Spinal cord (tissue), 9 donors: ENCODE measurements at regions not wholly inside any gene's neighbourhood (a gene's known extent, or its start where the extent isn't known, plus 50 kb on each side); places are given as distances from the start of the nearest gene placed in this dataset.

Experiments
- DNase-seq, 6 donors: peaks; one replicate each; pipeline versions ENCODE4 v3.0.0 to v3.0.0-alpha.2; 2013 to 2015; ENCODE audit warnings: low spot score in 6 of 6, low read depth in 4 of 6
- H3K27ac ChIP-seq: one replicate; pipeline ENCODE4 v1.5.1; 2013; ENCODE audit warnings: low read depth, low read length, control low read depth
- H3K27me3 ChIP-seq: one replicate; pipeline ENCODE4 v1.6.1; 2013; ENCODE audit warnings: low read length; ENCODE audit not compliant: control insufficient read depth, insufficient read depth
- H3K36me3 ChIP-seq: one replicate; pipeline ENCODE4 v1.6.1; 2013; ENCODE audit warnings: low read length; ENCODE audit not compliant: control insufficient read depth, insufficient read depth
- H3K4me1 ChIP-seq: one replicate; pipeline ENCODE4 v1.6.1; 2013; ENCODE audit warnings: low read length; ENCODE audit not compliant: control insufficient read depth, insufficient read depth
- H3K4me3 ChIP-seq: one replicate; pipeline ENCODE4 v1.5.1; 2013; ENCODE audit warnings: low read depth, low read length, control low read depth
- H3K9me3 ChIP-seq: one replicate; pipeline ENCODE4 v1.6.1; 2013; ENCODE audit warnings: low read length; ENCODE audit not compliant: control insufficient read depth, insufficient read depth
- WGBS: methylation state at CpG from one replicate; pipeline ENCODE4 v1.1.5; 2013; ENCODE audit warnings: missing lambda C conversion rate; ENCODE audit not compliant: insufficient coverage; 5-methylcytosine and 5-hydroxymethylcytosine counted together
- donor health status: healthy.

DNA sequence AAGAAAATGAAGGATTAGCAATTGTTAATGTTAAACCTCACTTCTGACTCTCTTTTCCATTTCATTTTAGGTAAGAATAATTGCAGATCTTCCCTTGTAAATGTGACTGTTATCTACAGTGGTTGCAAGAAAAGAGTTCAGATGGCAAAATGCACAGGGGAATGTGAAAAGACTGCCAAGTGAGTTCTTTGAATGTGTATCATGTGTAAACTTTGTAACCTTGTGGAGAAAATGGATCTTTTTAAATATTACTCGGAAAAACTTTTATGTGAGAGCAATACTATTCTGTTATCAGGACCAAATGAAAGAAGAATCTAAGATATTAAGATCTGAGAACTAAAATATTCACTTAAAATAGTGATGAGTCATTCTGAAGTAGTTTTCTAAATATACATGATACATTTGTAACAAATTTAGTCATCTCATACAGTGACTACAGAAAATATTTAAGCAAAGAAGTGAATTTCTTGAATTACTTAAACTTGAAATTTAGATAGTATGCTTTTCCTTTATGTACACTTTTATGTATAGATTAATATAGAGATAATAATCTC, 122.5 kb upstream of the CNTN1 start:
- Histone ChIP-seq H3K27ac (no peak overlapping the region), H3K27me3 (no peaks in the 10 kb centered on the region), H3K4me3 (no peak overlapping the region), H3K4me1 (no peaks in the 10 kb centered on the region), H3K36me3 (no peaks in the 10 kb centered on the region), H3K9me3 (no peaks in the 10 kb centered on the region)
- no CpG with 5 or more reads among the region's 1 CpG for WGBS
- DNase-seq = no peak

- no peak for DNase-seq
- Histone ChIP-seq H3K4me3 (no peak overlapping the region), H3K27ac (no peak overlapping the region)
Measured at GRCh38 chr12:40573024-40573423, 119.2 kb upstream of the CNTN1 start.

GRCh38 chr12:40575987-40576386, 116.3 kb upstream of the CNTN1 start:
- no peak for DNase-seq
- Histone ChIP-seq H3K4me3 (no peak overlapping the region), H3K27me3 (no peaks in the 10 kb centered on the region), H3K27ac (no peak overlapping the region), H3K4me1 (no peaks in the 10 kb centered on the region), H3K36me3 (no peaks in the 10 kb centered on the region), H3K9me3 (peaks cover 2% of the 10 kb centered on the region)

More at GRCh38 chr12:40573024-40573423, 119.2 kb upstream of the CNTN1 start:
- H3K27me3 ChIP-seq = no peaks in the 10 kb centered on the region
- H3K36me3 ChIP-seq = no peaks in the 10 kb centered on the region
- H3K4me1 ChIP-seq = no peaks in the 10 kb centered on the region
- H3K9me3 ChIP-seq = no peaks in the 10 kb centered on the region

- no peak for DNase-seq
- no peak overlapping the region for H3K27ac ChIP-seq
- H3K27me3 ChIP-seq = no peaks in the 10 kb centered on the region
- no peak overlapping the region for H3K4me3 ChIP-seq
- no peaks in the 10 kb centered on the region for H3K4me1 ChIP-seq
- peaks cover 5% of the 10 kb centered on the region for H3K9me3 ChIP-seq
- H3K36me3 ChIP-seq = no peaks in the 10 kb centered on the region
- 100% methylated on average over 1 of the region's 1 CpG for WGBS
Measured at GRCh38 chr12:40577834-40578233, 114.4 kb upstream of the CNTN1 start.

DNA sequence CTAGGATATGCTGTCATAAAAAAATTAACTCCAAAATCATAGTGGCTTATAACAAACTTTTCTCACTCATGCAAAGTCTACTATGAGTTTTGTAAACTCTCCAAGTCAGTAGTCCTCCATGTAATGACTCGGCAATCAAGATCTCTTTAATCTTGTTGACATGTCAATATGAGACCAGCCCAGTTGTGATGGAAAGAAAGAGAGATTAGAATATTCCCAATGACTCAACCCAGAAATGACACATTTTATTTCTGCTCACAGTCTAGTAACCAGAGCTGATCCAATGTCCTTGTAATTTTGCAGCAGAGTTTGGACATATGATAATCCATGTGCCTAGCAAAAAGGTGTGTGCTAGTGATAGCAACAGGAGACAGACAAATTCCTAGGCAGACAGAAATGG, 112.6 kb upstream of the CNTN1 start:
- DNase-seq = no peak
- WGBS = no CpG with 5 or more reads among the region's 1 CpG
- no peaks in the 10 kb centered on the region for H3K27me3 ChIP-seq
- H3K27ac ChIP-seq = no peak overlapping the region
- H3K4me3 ChIP-seq = no peak overlapping the region
- no peaks in the 10 kb centered on the region for H3K36me3 ChIP-seq
- peaks cover 5% of the 10 kb centered on the region for H3K9me3 ChIP-seq
- H3K4me1 ChIP-seq = no peaks in the 10 kb centered on the region

DNA sequence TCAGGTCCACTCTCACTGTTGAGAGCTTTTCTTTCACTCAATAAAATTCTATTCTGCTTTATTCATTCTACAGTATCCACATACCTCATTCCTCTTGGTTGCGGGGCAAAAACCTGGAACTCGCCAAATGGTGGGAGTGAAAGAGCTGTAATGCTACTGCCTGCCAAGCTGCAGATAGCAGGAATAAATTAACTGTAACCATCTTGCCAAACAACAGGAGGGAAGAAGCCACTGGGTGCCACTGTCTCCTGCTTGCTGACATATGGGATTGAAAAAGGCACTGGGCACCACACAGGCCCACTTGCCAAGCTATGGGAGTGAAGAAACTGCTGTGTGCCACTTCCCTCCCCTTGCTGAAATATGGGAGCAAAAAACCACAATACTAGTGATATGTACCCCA, 111.9 kb upstream of the CNTN1 start:
- Histone ChIP-seq H3K27ac (no peak overlapping the region), H3K4me3 (no peak overlapping the region), H3K4me1 (no peaks in the 10 kb centered on the region), H3K27me3 (no peaks in the 10 kb centered on the region), H3K9me3 (peaks cover 5% of the 10 kb centered on the region), H3K36me3 (no peaks in the 10 kb centered on the region)
- DNase-seq = no peak
- no CpG with 5 or more reads among the region's 2 CpGs for WGBS

DNA sequence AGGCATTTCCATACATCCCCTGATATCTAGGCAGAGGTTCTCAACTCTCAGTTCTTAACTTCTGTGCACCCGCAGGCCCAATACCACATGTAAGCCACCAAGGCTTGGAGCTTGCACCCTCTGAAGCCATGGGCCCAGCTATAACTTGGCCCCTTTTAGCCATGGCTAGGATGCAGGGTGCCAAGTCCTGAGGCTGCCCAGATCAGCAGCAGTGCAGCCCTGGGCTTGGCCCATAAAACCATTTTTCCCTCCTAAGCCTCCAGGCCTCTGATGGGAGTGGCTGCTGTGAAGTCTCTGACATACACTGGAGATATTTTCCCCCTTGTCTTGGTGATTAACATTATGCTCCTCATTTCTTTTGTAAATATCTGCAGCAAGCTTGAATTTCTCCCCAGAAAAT, 110.3 kb upstream of the CNTN1 start:
- no peak overlapping the region for H3K27ac ChIP-seq
- no peaks in the 10 kb centered on the region for H3K36me3 ChIP-seq
- H3K4me1 ChIP-seq = no peaks in the 10 kb centered on the region
- WGBS = 94% methylated on average over 1 of the region's 1 CpG
- H3K9me3 ChIP-seq = peaks cover 5% of the 10 kb centered on the region
- H3K27me3 ChIP-seq = no peaks in the 10 kb centered on the region
- no peak overlapping the region for H3K4me3 ChIP-seq
- no peak for DNase-seq

GRCh38 chr12:40583743-40584142, 108.5 kb upstream of the CNTN1 start:
- H3K27me3 ChIP-seq = no peaks in the 10 kb centered on the region
- no peak overlapping the region for H3K4me3 ChIP-seq
- H3K27ac ChIP-seq = no peak overlapping the region
- no peaks in the 10 kb centered on the region for H3K36me3 ChIP-seq
- H3K9me3 ChIP-seq = peaks cover 5% of the 10 kb centered on the region
- no peak for DNase-seq
- H3K4me1 ChIP-seq = no peaks in the 10 kb centered on the region

- H3K27ac ChIP-seq = no peak overlapping the region
Measured at GRCh38 chr12:40584763-40585162, 107.5 kb upstream of the CNTN1 start.

GRCh38 chr12:40586823-40587222, 105.4 kb upstream of the CNTN1 start:
- Histone ChIP-seq H3K27me3 (no peaks in the 10 kb centered on the region), H3K27ac (no peak overlapping the region), H3K4me3 (no peak overlapping the region), H3K4me1 (no peaks in the 10 kb centered on the region), H3K36me3 (no peaks in the 10 kb centered on the region), H3K9me3 (peaks cover 2% of the 10 kb centered on the region)
- DNase-seq = no peak

More at GRCh38 chr12:40584763-40585162, 107.5 kb upstream of the CNTN1 start:
- no CpG with 5 or more reads among the region's 2 CpGs for WGBS
- Histone ChIP-seq H3K9me3 (peaks cover 8% of the 10 kb centered on the region), H3K27me3 (no peaks in the 10 kb centered on the region), H3K4me1 (no peaks in the 10 kb centered on the region), H3K4me3 (no peak overlapping the region), H3K36me3 (no peaks in the 10 kb centered on the region)
- no peak for DNase-seq
